Lower lobe of right lung (tissue), 2 donors: ENCODE measurements at regions not wholly inside any gene's neighbourhood (a gene's known extent, or its start where the extent isn't known, plus 50 kb on each side); places are given as distances from the start of the nearest gene placed in this dataset.

ENCODE experiments used
- ATAC-seq, 2 donors: fragments of 200-7000 bp; cut with Tn5 transposase; one replicate each; pipeline ENCODE4 v1.9.1; 2020 to 2022; ENCODE audit warnings: mild to moderate bottlenecking in 2 of 2, moderate library complexity in 2 of 2
- DNase-seq: peaks from one replicate; pipeline ENCODE4 v3.0.0-alpha.2; 2020
- H3K27ac ChIP-seq: fragments of 200-600 bp; one replicate; pipeline ENCODE4 v1.8.0; 2022
- H3K27me3 ChIP-seq: fragments of 200-600 bp; one replicate; pipeline ENCODE4 v1.8.0; 2022; ENCODE audit warnings: low read depth
- H3K36me3 ChIP-seq: fragments of 200-600 bp; one replicate; pipeline ENCODE4 v1.8.0; 2022; ENCODE audit warnings: mild to moderate bottlenecking
- H3K4me1 ChIP-seq: fragments of 200-600 bp; one replicate; pipeline ENCODE4 v1.8.0; 2022
- H3K4me3 ChIP-seq: fragments of 200-600 bp; one replicate; pipeline ENCODE4 v1.8.0; 2022; ENCODE audit warnings: mild to moderate bottlenecking
- H3K9me3 ChIP-seq: fragments of 200-600 bp; one replicate; pipeline ENCODE4 v1.8.0; 2022
- CTCF ChIP-seq: fragments of 200-600 bp; IDR thresholded peaks from one replicate; pipeline ENCODE4 v1.8.0; 2022; ENCODE audit warnings: antibody characterized with exemption, mild to moderate bottlenecking
- intact Hi-C: fragments of 100-400 bp; cut with DNase I; formaldehyde crosslinking; loops from one replicate; pipeline ENCODE4 v1.11.0; 2022
- donor health status: DM: no; HTN: yes; CAD: no; lungs with severe emphysema.

- DNase-seq (no peak), ATAC-seq (no peak)
Measured at GRCh38 chr4:11149612-11150259, 279.0 kb downstream of the HS3ST1 start.

GRCh38 chr4:11139871-11140270, 288.8 kb downstream of the HS3ST1 start:
- ATAC-seq (no peak), DNase-seq (no peak)
- Histone ChIP-seq H3K36me3 (no peaks in the 10 kb centered on the region), H3K4me3 (no peak overlapping the region), H3K27ac (no peak overlapping the region), H3K4me1 (no peaks in the 10 kb centered on the region), H3K27me3 (no peaks in the 10 kb centered on the region), H3K9me3 (no peaks in the 10 kb centered on the region)
- TF ChIP-seq CTCF = no peak
- intact Hi-C loops = no loop called here

More at GRCh38 chr4:11149612-11150259, 279.0 kb downstream of the HS3ST1 start:
- H3K4me3 ChIP-seq = no peak overlapping the region
- H3K27me3 ChIP-seq = no peaks in the 10 kb centered on the region
- no peaks in the 10 kb centered on the region for H3K36me3 ChIP-seq
- no peaks in the 10 kb centered on the region for H3K4me1 ChIP-seq
- no peaks in the 10 kb centered on the region for H3K9me3 ChIP-seq
- no peak overlapping the region for H3K27ac ChIP-seq
- intact Hi-C loops = no loop called here
- TF ChIP-seq CTCF = no peak

GRCh38 chr4:11138964-11139363, 289.7 kb downstream of the HS3ST1 start:
- Histone ChIP-seq H3K4me3 (no peak overlapping the region), H3K27ac (no peak overlapping the region), H3K36me3 (no peaks in the 10 kb centered on the region), H3K9me3 (no peaks in the 10 kb centered on the region), H3K27me3 (no peaks in the 10 kb centered on the region), H3K4me1 (no peaks in the 10 kb centered on the region)
- no peak for TF ChIP-seq CTCF
- intact Hi-C loops = no loop called here
- no peak for DNase-seq
- ATAC-seq = no peak

GRCh38 chr4:11134705-11135104, 294.0 kb downstream of the HS3ST1 start:
- TF ChIP-seq CTCF = no peak
- Histone ChIP-seq H3K36me3 (no peaks in the 10 kb centered on the region), H3K27me3 (no peaks in the 10 kb centered on the region), H3K4me3 (no peak overlapping the region), H3K27ac (no peak overlapping the region), H3K9me3 (peaks cover 3% of the 10 kb centered on the region), H3K4me1 (no peaks in the 10 kb centered on the region)
- DNase-seq = no peak
- intact Hi-C loops = no loop called here
- ATAC-seq = no peak

GRCh38 chr4:11133868-11134267, 294.8 kb downstream of the HS3ST1 start:
- no peak for DNase-seq
- no peak overlapping the region for H3K4me3 ChIP-seq
- no peak overlapping the region for H3K27ac ChIP-seq
- intact Hi-C loops = no loop called here
- H3K4me1 ChIP-seq = no peaks in the 10 kb centered on the region
- TF ChIP-seq CTCF = no peak
- ATAC-seq = no peak
- H3K36me3 ChIP-seq = no peaks in the 10 kb centered on the region
- no peaks in the 10 kb centered on the region for H3K27me3 ChIP-seq
- H3K9me3 ChIP-seq = peaks cover 3% of the 10 kb centered on the region
